PC-3 (cell line): ENCODE measurements at regions not wholly inside any gene's neighbourhood (a gene's known extent, or its start where the extent isn't known, plus 50 kb on each side); places are given as distances from the start of the nearest gene placed in this dataset.
"Not testable (repeated sequence)": the region's sequence is repeated elsewhere in the genome, so short reads cannot be mapped to it uniquely, and the experiment has no call there.

Source experiments
- ATAC-seq: fragments of 200-7000 bp; cut with Tn5 transposase; 2 replicates; pipeline ENCODE4 v1.9.1; 2020; ENCODE audit warnings: mild to moderate bottlenecking, moderate library complexity
- BruUV-seq: library from RNA; stranded (reverse); fragments of 400-500 nt; replicated peaks from 2 replicates; lab custom pipeline; 2021; lab: Mats Ljungman, UMichigan
- CTCF ChIA-PET: fragments of 300-600 bp; sonication (Branson Sonifier 250); formaldehyde crosslinking; loops from one replicate; lab custom pipeline; 2022; ENCODE audit warnings: antibody characterized with exemption; lab: Charles Lee
- POLR2A ChIA-PET: fragments of 300-600 bp; sonication (Branson Sonifier 250); formaldehyde crosslinking; loops from one replicate; lab custom pipeline; 2022; ENCODE audit warnings: antibody characterized with exemption; ENCODE audit not compliant: unreplicated experiment; lab: Charles Lee
- DNase-seq: peaks from one replicate; pipeline ENCODE4 v3.0.0-alpha.2; 2015
- H2AFZ ChIP-seq: fragments of 300-600 bp; sonication (generic); 2 replicates; pipeline ENCODE4 v1.6.0; 2016; ENCODE audit warnings: antibody characterized with exemption, low read length
- H3F3A ChIP-seq: fragments of 300-600 bp; sonication (generic); one replicate; pipeline ENCODE4 v1.6.0; 2017; ENCODE audit warnings: antibody characterized with exemption, low read length, control low read depth, mild to moderate bottlenecking; ENCODE audit not compliant: unreplicated experiment
- H3K27ac ChIP-seq: fragments of 300-600 bp; sonication (generic); 2 replicates; pipeline ENCODE4 v1.5.1; 2016; ENCODE audit warnings: mild to moderate bottlenecking, low read length
- H3K27me3 ChIP-seq: fragments of 300-600 bp; sonication (generic); 2 replicates; pipeline ENCODE4 v1.6.1; 2016; ENCODE audit warnings: low read length, mixed read lengths
- H3K36me3 ChIP-seq: fragments of 300-600 bp; sonication (generic); 2 replicates; pipeline ENCODE4 v1.6.1; 2016; ENCODE audit warnings: low read depth, mixed run types, low read length, mixed read lengths
- H3K4me1 ChIP-seq: fragments of 300-600 bp; sonication (generic); 2 replicates; pipeline ENCODE4 v1.5.1; 2016; ENCODE audit warnings: low read length; ENCODE audit not compliant: insufficient read depth
- H3K4me2 ChIP-seq: fragments of 300-600 bp; sonication (generic); 2 replicates; pipeline ENCODE4 v1.6.0; 2016; ENCODE audit warnings: low read length
- H3K4me3 ChIP-seq: fragments of 300-600 bp; sonication (generic); 2 replicates; pipeline ENCODE4 v1.5.1; 2016; ENCODE audit warnings: mild to moderate bottlenecking, low read length, mixed read lengths
- H3K79me2 ChIP-seq: fragments of 300-600 bp; sonication (generic); 2 replicates; pipeline ENCODE4 v1.6.1; 2017; ENCODE audit warnings: low read length, mixed read lengths
- H3K9ac ChIP-seq: fragments of 300-600 bp; sonication (generic); 2 replicates; pipeline ENCODE4 v1.6.0; 2016; ENCODE audit warnings: mild to moderate bottlenecking, low read length
- H3K9me2 ChIP-seq: fragments of 300-600 bp; sonication (generic); replicated peaks from 2 replicates; pipeline ENCODE4 v1.6.1; 2016; ENCODE audit warnings: mixed run types, low read length, mixed read lengths
- H3K9me3 ChIP-seq: fragments of 300-600 bp; sonication (generic); 2 replicates; pipeline ENCODE4 v1.6.1; 2016; ENCODE audit warnings: low read length, mixed read lengths
- H4K20me1 ChIP-seq: fragments of 300-600 bp; sonication (generic); 2 replicates; pipeline ENCODE4 v1.6.1; 2016; ENCODE audit warnings: low read length, mixed read lengths
- EZH2 ChIP-seq: fragments of 300-600 bp; sonication (generic); IDR thresholded peaks from one replicate; pipeline ENCODE4 v1.6.1; 2017; ENCODE audit warnings: antibody characterized with exemption, mild to moderate bottlenecking, low read length; ENCODE audit not compliant: unreplicated experiment
- EZH2phosphoT487 ChIP-seq: fragments of 300-600 bp; sonication (generic); IDR thresholded peaks from 2 replicates; pipeline ENCODE4 v1.6.1; 2018; ENCODE audit warnings: mild to moderate bottlenecking, antibody characterized with exemption, low read length, borderline replicate concordance
- intact Hi-C: fragments of 100-400 bp; cut with micrococcal nuclease; formaldehyde crosslinking; loops from 2 replicates; pipeline ENCODE4 v1.9.0; 2023
- TF ChIP-seq, protein P1 (sequence below): fragments of 300-600 bp; sonication (generic); conservative IDR thresholded peaks from 2 replicates; pipeline ENCODE4 v1.5.1; 2017; ENCODE audit warnings: antibody characterized with exemption, low read depth, mild to moderate bottlenecking, low read length

- intact Hi-C loops, result no loop called here
- Histone ChIP-seq H3K4me3 (no peak overlapping the region), H3K9ac (no peak overlapping the region), H3K9me2 (no peaks in the 10 kb centered on the region), H2AFZ (no peak overlapping the region), H4K20me1 (no peaks in the 10 kb centered on the region), H3K27ac (no peak overlapping the region), H3K4me2 (no peak overlapping the region), H3K4me1 (no peaks in the 10 kb centered on the region), H3K36me3 (no peaks in the 10 kb centered on the region), H3K79me2 (no peaks in the 10 kb centered on the region), H3K27me3 (no peaks in the 10 kb centered on the region), H3K9me3 (no peaks in the 10 kb centered on the region), H3F3A (no peaks in the 10 kb centered on the region)
- DNase-seq (no peak), ATAC-seq (no peak)
- BruUV-seq, result no TSS peak
- POLR2A ChIA-PET, result interaction anchor here (0.6 kb wide), 1 partner anchor 21 kb away, joined by 4 read pairs; no protein-coding TSS in a partner anchor
- no peak for TF ChIP-seq EZH2phosphoT487
- TF ChIP-seq EZH2, result no peak
- TF ChIP-seq, protein P1, sequence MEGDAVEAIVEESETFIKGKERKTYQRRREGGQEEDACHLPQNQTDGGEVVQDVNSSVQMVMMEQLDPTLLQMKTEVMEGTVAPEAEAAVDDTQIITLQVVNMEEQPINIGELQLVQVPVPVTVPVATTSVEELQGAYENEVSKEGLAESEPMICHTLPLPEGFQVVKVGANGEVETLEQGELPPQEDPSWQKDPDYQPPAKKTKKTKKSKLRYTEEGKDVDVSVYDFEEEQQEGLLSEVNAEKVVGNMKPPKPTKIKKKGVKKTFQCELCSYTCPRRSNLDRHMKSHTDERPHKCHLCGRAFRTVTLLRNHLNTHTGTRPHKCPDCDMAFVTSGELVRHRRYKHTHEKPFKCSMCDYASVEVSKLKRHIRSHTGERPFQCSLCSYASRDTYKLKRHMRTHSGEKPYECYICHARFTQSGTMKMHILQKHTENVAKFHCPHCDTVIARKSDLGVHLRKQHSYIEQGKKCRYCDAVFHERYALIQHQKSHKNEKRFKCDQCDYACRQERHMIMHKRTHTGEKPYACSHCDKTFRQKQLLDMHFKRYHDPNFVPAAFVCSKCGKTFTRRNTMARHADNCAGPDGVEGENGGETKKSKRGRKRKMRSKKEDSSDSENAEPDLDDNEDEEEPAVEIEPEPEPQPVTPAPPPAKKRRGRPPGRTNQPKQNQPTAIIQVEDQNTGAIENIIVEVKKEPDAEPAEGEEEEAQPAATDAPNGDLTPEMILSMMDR, result no peak
- CTCF ChIA-PET, result no interaction called here
Observed at GRCh38 chr6:153340568-153340967, 209.5 kb upstream of the RGS17 start.

- H3K36me3 ChIP-seq, result no peaks in the 10 kb centered on the region
- H3K27me3 ChIP-seq, result no peaks in the 10 kb centered on the region
- H3F3A ChIP-seq, result no peaks in the 10 kb centered on the region
- no peak overlapping the region for H2AFZ ChIP-seq
- H3K4me2 ChIP-seq, result no peak overlapping the region
- CTCF ChIA-PET, result no interaction called here
- intact Hi-C loops, result no loop called here
- no peak for ATAC-seq
- no peaks in the 10 kb centered on the region for H3K9me2 ChIP-seq
- TF ChIP-seq EZH2phosphoT487 (no peak), EZH2 (no peak)
- TF ChIP-seq, protein P1, result no peak
- no peaks in the 10 kb centered on the region for H4K20me1 ChIP-seq
- no peak overlapping the region for H3K9ac ChIP-seq
- H3K9me3 ChIP-seq, result no peaks in the 10 kb centered on the region
- no peak overlapping the region for H3K27ac ChIP-seq
- H3K4me3 ChIP-seq, result no peak overlapping the region
- no peak for DNase-seq
- H3K79me2 ChIP-seq, result no peaks in the 10 kb centered on the region
- POLR2A ChIA-PET, result no interaction called here
- no peaks in the 10 kb centered on the region for H3K4me1 ChIP-seq
- BruUV-seq, result no TSS peak
Observed at GRCh38 chr6:153334121-153334520, 203.0 kb upstream of the RGS17 start.

- DNase-seq, H3K9me3 ChIP-seq, H3K4me2 ChIP-seq, H3K27ac ChIP-seq, H3K9me2 ChIP-seq, H3K79me2 ChIP-seq, ATAC-seq, intact Hi-C loops, H4K20me1 ChIP-seq, POLR2A ChIA-PET, H3K9ac ChIP-seq, CTCF ChIA-PET, BruUV-seq, H3K4me1 ChIP-seq, H3K36me3 ChIP-seq, H2AFZ ChIP-seq, H3F3A ChIP-seq, H3K4me3 ChIP-seq, H3K27me3 ChIP-seq: not testable (repeated sequence)
Observed at GRCh38 chr6:153331221-153331620, 200.1 kb upstream of the RGS17 start.
